Adrenal gland (tissue), 5 donors: ENCODE measurements at regions not wholly inside any gene's neighbourhood (a gene's known extent, or its start where the extent isn't known, plus 50 kb on each side); places are given as distances from the start of the nearest gene placed in this dataset.

Experiments
- POLR2A ChIP-seq, 2 donors: fragments of 450-650 bp; IDR thresholded peaks; one replicate each; pipeline ENCODE4 v1.6.1; 2017; ENCODE audit warnings: antibody characterized with exemption in 2 of 2, mild to moderate bottlenecking in 2 of 2, moderate library complexity in 1 of 2
- TF ChIP-seq, protein P1 (sequence below), 6 experiments: fragments of 450-650 bp in 4 of 6; fragments of 200-600 bp in 2 of 6; sonication (generic) in 1 of 6; IDR thresholded peaks; 1 replicate in 5 of 6; 2 replicates in 1 of 6; pipeline versions ENCODE4 v1.5.1 to v1.8.0; 2016 to 2021; ENCODE audit warnings: antibody characterized with exemption in 6 of 6, mild to moderate bottlenecking in 2 of 6, moderate library complexity in 1 of 6
- donor health status: DM: no; HTN: no; CAD: no.

DNA sequence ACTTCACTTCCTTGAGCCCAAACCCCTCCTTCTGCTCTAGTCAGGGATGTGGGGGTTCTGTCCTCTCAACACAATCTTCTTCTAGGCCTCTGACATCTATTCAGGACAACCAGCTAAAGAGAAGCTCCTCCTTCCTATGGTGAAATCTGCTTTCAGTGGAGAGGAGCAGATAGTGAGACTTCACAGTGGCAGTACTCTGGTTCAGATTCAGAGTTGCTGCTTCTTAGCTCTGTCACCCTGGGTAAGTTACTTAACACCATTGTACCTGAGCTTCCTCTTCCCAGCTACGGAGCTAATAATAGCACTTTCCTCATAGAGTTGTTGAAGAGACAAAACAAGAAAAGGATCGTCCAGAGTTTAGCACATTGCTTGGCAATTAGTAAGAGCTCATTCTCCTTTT, 77.3 kb upstream of the LARP1 start:
- TF ChIP-seq, protein P1, sequence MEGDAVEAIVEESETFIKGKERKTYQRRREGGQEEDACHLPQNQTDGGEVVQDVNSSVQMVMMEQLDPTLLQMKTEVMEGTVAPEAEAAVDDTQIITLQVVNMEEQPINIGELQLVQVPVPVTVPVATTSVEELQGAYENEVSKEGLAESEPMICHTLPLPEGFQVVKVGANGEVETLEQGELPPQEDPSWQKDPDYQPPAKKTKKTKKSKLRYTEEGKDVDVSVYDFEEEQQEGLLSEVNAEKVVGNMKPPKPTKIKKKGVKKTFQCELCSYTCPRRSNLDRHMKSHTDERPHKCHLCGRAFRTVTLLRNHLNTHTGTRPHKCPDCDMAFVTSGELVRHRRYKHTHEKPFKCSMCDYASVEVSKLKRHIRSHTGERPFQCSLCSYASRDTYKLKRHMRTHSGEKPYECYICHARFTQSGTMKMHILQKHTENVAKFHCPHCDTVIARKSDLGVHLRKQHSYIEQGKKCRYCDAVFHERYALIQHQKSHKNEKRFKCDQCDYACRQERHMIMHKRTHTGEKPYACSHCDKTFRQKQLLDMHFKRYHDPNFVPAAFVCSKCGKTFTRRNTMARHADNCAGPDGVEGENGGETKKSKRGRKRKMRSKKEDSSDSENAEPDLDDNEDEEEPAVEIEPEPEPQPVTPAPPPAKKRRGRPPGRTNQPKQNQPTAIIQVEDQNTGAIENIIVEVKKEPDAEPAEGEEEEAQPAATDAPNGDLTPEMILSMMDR (IDR thresholded peaks at IDR 0.05), result no peak
- TF ChIP-seq POLR2A (IDR thresholded peaks at IDR 0.05), result no peak
